RWPE1 (cell line): ENCODE measurements at regions not wholly inside any gene's neighbourhood (a gene's known extent, or its start where the extent isn't known, plus 50 kb on each side); places are given as distances from the start of the nearest gene placed in this dataset.

Experiments used
- CTCF ChIA-PET: fragments of 350-600 bp; sonication (Branson Sonifier 250); formaldehyde crosslinking; extraction: SDS; loops from one replicate; lab custom pipeline; 2021; lab: Yijun Ruan, JAX
- POLR2A ChIA-PET: fragments of 400-600 bp; formaldehyde crosslinking; extraction: SDS; loops from one replicate; lab custom pipeline; 2020; ENCODE audit warnings: antibody characterized with exemption; ENCODE audit not compliant: low non-redundant PET; lab: Yijun Ruan, JAX
- DNase-seq: peaks from one replicate; pipeline ENCODE4 v3.0.0; 2012; ENCODE audit warnings: low spot score
- H3K27ac ChIP-seq: fragments of 450-650 bp; 2 replicates; pipeline ENCODE4 v1.5.1; 2017
- TF ChIP-seq, protein P1 (sequence below): fragments of 450-650 bp; conservative IDR thresholded peaks from 2 replicates; pipeline ENCODE4 v1.5.1; 2017; ENCODE audit warnings: low read depth, mild to moderate bottlenecking

DNA sequence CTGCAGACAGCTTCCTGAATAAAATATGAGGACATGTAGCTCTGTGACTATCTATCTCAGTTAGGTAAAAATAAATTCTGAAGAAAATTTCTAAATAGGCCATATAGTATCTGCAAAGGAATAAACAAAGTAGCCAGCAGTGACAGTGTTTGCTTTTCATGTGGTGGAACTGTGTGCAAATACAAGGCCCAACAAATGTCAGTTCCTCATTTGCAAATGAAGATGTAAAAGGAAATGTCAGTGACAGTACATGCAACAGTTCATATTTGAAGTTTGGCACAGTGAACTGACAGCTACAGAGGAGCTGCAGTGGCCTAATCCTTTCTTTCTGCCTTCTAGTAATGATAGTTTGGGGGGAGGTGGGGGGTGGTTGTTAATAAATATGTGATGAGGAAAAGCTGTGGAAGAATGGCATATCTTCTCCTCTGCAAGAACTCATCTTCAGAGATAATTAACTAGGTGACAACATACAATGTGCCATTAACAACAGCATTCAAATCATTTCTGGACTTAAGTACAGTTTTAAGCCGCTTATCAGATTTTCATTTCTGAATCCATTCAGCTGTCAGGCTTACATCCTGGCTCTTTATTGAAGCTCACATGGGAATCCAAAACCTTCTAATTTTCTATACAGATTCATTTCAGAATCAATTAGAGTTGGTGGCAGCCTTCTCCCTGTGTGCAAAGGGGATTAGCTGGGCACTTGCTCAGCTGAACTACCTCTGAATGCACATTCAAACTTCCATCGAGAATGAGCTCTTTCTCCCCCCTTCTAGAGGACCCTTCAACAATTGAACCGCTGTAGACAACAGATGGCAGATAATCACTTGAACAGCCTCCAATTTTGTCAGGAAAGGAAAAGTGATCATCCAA is 1059.0 kb upstream of the EPHA7 start:
- TF ChIP-seq, protein P1, sequence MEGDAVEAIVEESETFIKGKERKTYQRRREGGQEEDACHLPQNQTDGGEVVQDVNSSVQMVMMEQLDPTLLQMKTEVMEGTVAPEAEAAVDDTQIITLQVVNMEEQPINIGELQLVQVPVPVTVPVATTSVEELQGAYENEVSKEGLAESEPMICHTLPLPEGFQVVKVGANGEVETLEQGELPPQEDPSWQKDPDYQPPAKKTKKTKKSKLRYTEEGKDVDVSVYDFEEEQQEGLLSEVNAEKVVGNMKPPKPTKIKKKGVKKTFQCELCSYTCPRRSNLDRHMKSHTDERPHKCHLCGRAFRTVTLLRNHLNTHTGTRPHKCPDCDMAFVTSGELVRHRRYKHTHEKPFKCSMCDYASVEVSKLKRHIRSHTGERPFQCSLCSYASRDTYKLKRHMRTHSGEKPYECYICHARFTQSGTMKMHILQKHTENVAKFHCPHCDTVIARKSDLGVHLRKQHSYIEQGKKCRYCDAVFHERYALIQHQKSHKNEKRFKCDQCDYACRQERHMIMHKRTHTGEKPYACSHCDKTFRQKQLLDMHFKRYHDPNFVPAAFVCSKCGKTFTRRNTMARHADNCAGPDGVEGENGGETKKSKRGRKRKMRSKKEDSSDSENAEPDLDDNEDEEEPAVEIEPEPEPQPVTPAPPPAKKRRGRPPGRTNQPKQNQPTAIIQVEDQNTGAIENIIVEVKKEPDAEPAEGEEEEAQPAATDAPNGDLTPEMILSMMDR, result no peak
- no peak for DNase-seq
- no peak overlapping the region for H3K27ac ChIP-seq
- ChIA-PET POLR2A (no interaction called here), CTCF (interaction anchor here (0.6 kb wide), 1 partner anchor 44 kb away, joined by 3 read pairs; no protein-coding TSS in a partner anchor)

DNA sequence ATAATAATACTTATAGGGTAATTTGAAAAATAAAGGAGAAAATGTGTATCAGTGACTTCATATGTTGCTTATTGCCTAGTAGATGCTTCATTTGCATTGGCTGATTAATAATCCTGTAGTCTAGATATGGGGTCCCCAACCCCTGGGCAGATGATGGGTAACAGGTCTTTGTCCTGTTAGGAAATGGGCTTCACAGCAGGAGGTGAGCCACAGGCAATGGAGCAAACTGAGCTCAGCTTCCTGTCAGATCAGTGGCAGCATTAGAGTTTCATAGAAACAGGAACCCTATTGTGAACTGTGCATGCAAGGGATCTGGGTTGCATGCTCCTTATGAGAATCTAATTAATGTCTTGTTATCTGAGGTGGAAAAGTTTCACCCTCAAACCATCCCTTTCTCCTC is 1049.5 kb upstream of the EPHA7 start:
- POLR2A ChIA-PET, result no interaction called here
- no peak for DNase-seq
- CTCF ChIA-PET, result no interaction called here
- TF ChIP-seq, protein P1, result no peak
- no peak overlapping the region for H3K27ac ChIP-seq

DNA sequence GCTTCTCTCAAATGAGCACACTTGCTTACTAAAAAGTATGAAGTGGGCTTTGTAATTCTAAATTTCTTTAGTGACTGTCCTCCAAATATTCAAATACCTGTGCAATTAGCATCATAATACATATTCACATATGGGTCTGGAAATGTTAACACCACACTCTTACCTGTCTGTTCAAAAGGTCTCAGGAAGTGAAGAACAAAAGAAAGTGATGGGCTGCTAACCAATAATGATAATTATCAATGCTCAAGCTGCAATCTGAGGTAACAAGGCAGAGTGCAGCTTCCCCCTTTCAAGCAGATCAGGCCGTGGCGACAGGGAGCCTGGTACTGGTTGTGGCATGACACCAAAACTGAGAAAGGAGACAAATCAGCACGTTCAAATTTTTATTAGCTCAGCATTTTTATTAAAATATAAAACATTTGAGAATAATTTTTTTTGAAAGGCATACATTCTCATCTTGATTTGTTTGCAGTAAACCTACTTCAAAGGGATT is 1044.7 kb upstream of the EPHA7 start:
- ChIA-PET CTCF (interaction anchor here (0.6 kb wide), 1 partner anchor 59 kb away, joined by 3 read pairs; no protein-coding TSS in a partner anchor), POLR2A (no interaction called here)
- no peak for DNase-seq
- no peak overlapping the region for H3K27ac ChIP-seq
- TF ChIP-seq, protein P1, result no peak

DNA sequence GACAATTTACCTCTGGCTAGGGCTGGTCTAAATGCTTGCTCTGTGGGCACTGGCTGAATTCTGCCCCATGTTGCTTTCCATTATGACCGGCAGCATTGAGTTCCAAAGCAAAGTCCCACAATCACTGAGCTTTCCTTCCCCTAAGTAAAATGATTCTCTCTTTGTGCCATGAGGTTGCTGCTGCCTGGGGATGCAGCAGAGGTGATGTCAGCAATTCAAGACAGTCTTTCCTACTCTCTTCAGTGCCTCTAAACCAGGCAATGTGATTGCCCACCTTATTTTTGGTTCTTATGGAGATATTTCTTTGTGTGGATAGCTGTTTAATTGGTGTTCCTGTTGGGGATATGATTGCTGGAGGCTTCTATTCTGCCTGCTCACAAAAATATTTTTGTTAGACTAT is 1043.9 kb upstream of the EPHA7 start:
- DNase-seq, result no peak
- H3K27ac ChIP-seq, result no peak overlapping the region
- POLR2A ChIA-PET, result no interaction called here
- TF ChIP-seq, protein P1, result no peak
- CTCF ChIA-PET, result no interaction called here

DNA sequence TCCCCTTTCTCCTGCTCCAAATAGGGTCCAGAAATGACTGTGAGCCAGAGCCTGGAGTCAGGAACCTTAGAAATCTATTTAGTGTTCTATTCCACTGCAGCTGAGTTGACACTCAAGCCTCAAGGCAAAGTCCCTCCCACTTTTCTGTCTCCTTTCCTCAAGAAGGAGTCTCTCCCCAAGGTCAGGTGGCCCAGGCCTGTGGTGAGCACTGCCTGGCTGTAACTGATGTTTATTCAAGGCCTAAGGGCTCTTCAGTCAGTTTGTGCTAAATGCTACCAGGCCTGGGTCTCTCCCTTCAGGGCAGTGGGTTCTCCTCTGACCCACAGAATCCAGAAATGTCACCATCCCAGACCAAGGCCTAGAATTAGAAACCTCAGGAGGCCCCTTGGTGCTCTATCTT is 1042.9 kb upstream of the EPHA7 start:
- H3K27ac ChIP-seq, result no peak overlapping the region
- TF ChIP-seq, protein P1, result no peak
- CTCF ChIA-PET, result no interaction called here
- no peak for DNase-seq
- POLR2A ChIA-PET, result no interaction called here

DNA sequence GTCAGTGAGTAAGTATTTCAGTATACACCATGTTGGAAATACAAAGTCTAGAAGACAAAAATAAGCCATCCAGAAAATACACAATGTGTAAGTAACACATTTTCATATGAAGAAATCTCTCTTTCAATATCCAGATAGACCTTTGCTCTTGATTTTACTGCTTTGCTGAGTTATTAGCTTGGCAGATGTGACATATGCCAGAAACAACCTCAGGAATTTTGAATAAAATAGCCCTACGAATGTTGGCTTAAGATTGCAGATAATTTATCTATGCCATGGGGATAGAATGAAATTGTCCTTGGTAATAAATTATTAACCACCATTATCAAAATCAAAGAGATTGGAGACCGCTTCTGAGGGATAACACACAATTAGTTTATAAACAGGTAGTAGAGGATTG is 1036.9 kb upstream of the EPHA7 start:
- H3K27ac ChIP-seq, result no peak overlapping the region
- CTCF ChIA-PET, result interaction anchor here (0.6 kb wide), 1 partner anchor 10 kb away, joined by 3 read pairs; no protein-coding TSS in a partner anchor
- TF ChIP-seq, protein P1, result no peak
- POLR2A ChIA-PET, result no interaction called here
- DNase-seq, result no peak
